DMS53 (cell line): ENCODE measurements at regions not wholly inside any gene's neighbourhood (a gene's known extent, or its start where the extent isn't known, plus 50 kb on each side); places are given as distances from the start of the nearest gene placed in this dataset.
"Not testable (repeated sequence)": the region's sequence is repeated elsewhere in the genome, so short reads cannot be mapped to it uniquely, and the experiment has no call there.

Experiments used
- DNase-seq: peaks from one replicate; lab custom pipeline; 2025; lab: John Stamatoyannopoulos, UW

- not testable (repeated sequence) for DNase-seq
Measured at GRCh38 chr19:56980326-56980725, 139.5 kb upstream of the USP29 start.

GRCh38 chr19:56980906-56981305 is 138.9 kb upstream of the USP29 start:
- no peak for DNase-seq

- DNase-seq: not testable (repeated sequence)
Measured at GRCh38 chr19:56981440-56981839, 138.3 kb upstream of the USP29 start.

GRCh38 chr19:56983171-56983570 is 136.6 kb upstream of the USP29 start:
- no peak for DNase-seq

GRCh38 chr19:56983804-56984203 is 136.0 kb upstream of the USP29 start:
- no peak for DNase-seq

- DNase-seq: no peak
Measured at GRCh38 chr19:56986386-56986785, 133.4 kb upstream of the USP29 start.

- peak; percentile 31 for DNase-seq
Measured at GRCh38 chr19:56987184-56987583, 132.6 kb upstream of the USP29 start.

- DNase-seq: no peak
Measured at GRCh38 chr19:56988299-56988698, 131.5 kb upstream of the USP29 start.

- no peak for DNase-seq
Measured at GRCh38 chr19:56991912-56992311, 127.9 kb upstream of the USP29 start.

- no peak for DNase-seq
Measured at GRCh38 chr19:56993851-56994250, 125.9 kb upstream of the USP29 start.

GRCh38 chr19:56994251-56995017 is 125.4 kb upstream of the USP29 start:
- DNase-seq: no peak

GRCh38 chr19:56995303-56995702 is 124.5 kb upstream of the USP29 start:
- no peak for DNase-seq

GRCh38 chr19:57002195-57002601 is 117.6 kb upstream of the USP29 start:
- no peak for DNase-seq

- DNase-seq: no peak
Measured at GRCh38 chr19:57002710-57003109, 117.1 kb upstream of the USP29 start.

- DNase-seq: no peak
Measured at GRCh38 chr19:57004418-57004817, 115.4 kb upstream of the USP29 start.

GRCh38 chr19:57008432-57008831 is 111.4 kb upstream of the USP29 start:
- no peak for DNase-seq

- no peak for DNase-seq
Measured at GRCh38 chr19:57010541-57010940, 109.2 kb upstream of the USP29 start.

GRCh38 chr19:57016076-57016475 is 103.7 kb upstream of the USP29 start:
- no peak for DNase-seq

GRCh38 chr19:57016491-57016890 is 103.3 kb upstream of the USP29 start:
- DNase-seq: no peak

- DNase-seq: no peak
Measured at GRCh38 chr19:57025491-57025890, 94.3 kb upstream of the USP29 start.

- DNase-seq: no peak
Measured at GRCh38 chr19:57026476-57026875, 93.3 kb upstream of the USP29 start.

- no peak for DNase-seq
Measured at GRCh38 chr19:57027360-57027759, 92.4 kb upstream of the USP29 start.

- DNase-seq: no peak
Measured at GRCh38 chr19:57028804-57029525, 90.8 kb upstream of the USP29 start.

- no peak for DNase-seq
Measured at GRCh38 chr19:57031106-57031505, 88.7 kb upstream of the USP29 start.
